Hippocampal formation (tissue), 2 donors: ENCODE measurements at regions not wholly inside any gene's neighbourhood (a gene's known extent, or its start where the extent isn't known, plus 50 kb on each side); places are given as distances from the start of the nearest gene placed in this dataset.

Source experiments
- DNase-seq, 2 donors: peaks; one replicate each; lab custom pipeline; 2025; lab: John Stamatoyannopoulos, UW

GRCh38 chr11:15810082-15810481 lies 546.3 kb downstream of the SOX6 start:
- DNase-seq, result no peak

GRCh38 chr11:15810525-15810924 lies 545.8 kb downstream of the SOX6 start:
- DNase-seq, result no peak

- DNase-seq, result no peak
These were observed 540.8 kb downstream of the SOX6 start for GRCh38 chr11:15815246-15816195.

GRCh38 chr11:15816260-15816871 lies 540.0 kb downstream of the SOX6 start:
- no peak for DNase-seq

- no peak for DNase-seq
These were observed 539.3 kb downstream of the SOX6 start for GRCh38 chr11:15817001-15817400.

GRCh38 chr11:15818132-15818842 lies 538.1 kb downstream of the SOX6 start:
- DNase-seq, result no peak

GRCh38 chr11:15819679-15820286 lies 536.6 kb downstream of the SOX6 start:
- peak; percentile 83 to 89 for DNase-seq

- no peak for DNase-seq
These were observed 534.9 kb downstream of the SOX6 start for GRCh38 chr11:15821451-15821850.

GRCh38 chr11:15824060-15824459 lies 532.3 kb downstream of the SOX6 start:
- DNase-seq, result no peak

- DNase-seq, result no peak
These were observed 530.2 kb downstream of the SOX6 start for GRCh38 chr11:15825976-15826650.

- peak in 1 of 2 donors; percentile 36 for DNase-seq
These were observed 529.5 kb downstream of the SOX6 start for GRCh38 chr11:15826826-15827225.

GRCh38 chr11:15828215-15828853 lies 528.0 kb downstream of the SOX6 start:
- peak in 1 of 2 donors; percentile 33 for DNase-seq

- no peak for DNase-seq
These were observed 527.0 kb downstream of the SOX6 start for GRCh38 chr11:15829312-15829711.

GRCh38 chr11:15830741-15831428 lies 525.5 kb downstream of the SOX6 start:
- DNase-seq, result no peak

GRCh38 chr11:15835788-15836411 lies 520.4 kb downstream of the SOX6 start:
- no peak for DNase-seq

GRCh38 chr11:15836795-15837194 lies 519.6 kb downstream of the SOX6 start:
- DNase-seq, result no peak

- no peak for DNase-seq
These were observed 518.4 kb downstream of the SOX6 start for GRCh38 chr11:15837901-15838489.

- DNase-seq, result no peak
These were observed 517.3 kb downstream of the SOX6 start for GRCh38 chr11:15839061-15839460.

- DNase-seq, result no peak
These were observed 515.4 kb downstream of the SOX6 start for GRCh38 chr11:15840966-15841365.
